HepG2 (cell line): ENCODE measurements at regions not wholly inside any gene's neighbourhood (a gene's known extent, or its start where the extent isn't known, plus 50 kb on each side); places are given as distances from the start of the nearest gene placed in this dataset.

Experiments
- ATAC-seq: fragments of 200-7000 bp; cut with Tn5 transposase; 3 replicates; pipeline ENCODE4 v1.9.1; 2020; ENCODE audit warnings: mild to moderate bottlenecking, moderate library complexity
- BruUV-seq: library from RNA; stranded (reverse); fragments of 400-500 nt; replicated peaks from 2 replicates; lab custom pipeline; 2021; lab: Mats Ljungman, UMichigan
- CTCF ChIA-PET: fragments of 300-600 bp; formaldehyde crosslinking; extraction: SDS; loops from one replicate; lab custom pipeline; 2021; ENCODE audit warnings: low total read pairs, inconsistent platforms, low intra/inter-chr PET ratio; lab: Yijun Ruan, JAX
- POLR2A ChIA-PET: fragments of 350-600 bp; sonication (Branson Sonifier 250); formaldehyde crosslinking; loops from one replicate; lab custom pipeline; 2020; ENCODE audit warnings: antibody characterized with exemption, inconsistent platforms; lab: Yijun Ruan, JAX
- DNase-seq: peaks from one replicate; pipeline ENCODE4 v3.0.0-alpha.2; 2015; ENCODE audit warnings: low spot score
- FAIRE-seq: peaks from 3 replicates; lab custom pipeline; 2011; peaks lifted over from hg19 to GRCh38; lab: Jason Lieb, UNC
- H2AFZ ChIP-seq: one replicate; pipeline ENCODE4 v1.6.1; 2011; ENCODE audit warnings: low read length, inconsistent platforms
- H3K27ac ChIP-seq: fragments of 300-600 bp; 3 replicates; pipeline ENCODE4 v1.8.0; 2011; ENCODE audit warnings: mixed run types, mild to moderate bottlenecking, mixed read lengths, low read length, inconsistent platforms; ENCODE audit not compliant: insufficient read depth; ENCODE audit errors: extremely low read length
- H3K27me3 ChIP-seq, 2 experiments: fragments of 200-600 bp in 1 of 2; 2 replicates in 1 of 2; 3 replicates in 1 of 2; pipeline versions ENCODE4 v1.6.0 to v1.8.0; 2011; ENCODE audit warnings: low read length in 2 of 2, mild to moderate bottlenecking in 2 of 2, moderate library complexity in 2 of 2, inconsistent platforms in 1 of 2; ENCODE audit not compliant: insufficient read depth in 2 of 2, control insufficient read depth in 1 of 2
- H3K36me3 ChIP-seq, 2 experiments: fragments of 200-600 bp in 1 of 2; replicated peaks in 1 of 2; 2 replicates in 1 of 2; 3 replicates in 1 of 2; pipeline versions ENCODE4 v1.5.1 to v1.8.0; 2011; ENCODE audit warnings: low read length in 2 of 2, inconsistent platforms in 1 of 2; ENCODE audit not compliant: insufficient read depth in 2 of 2, control insufficient read depth in 1 of 2
- H3K4me1 ChIP-seq: 2 replicates; pipeline ENCODE4 v1.5.1; 2012; ENCODE audit warnings: low read length, inconsistent platforms; ENCODE audit not compliant: insufficient read depth
- H3K4me2 ChIP-seq: 2 replicates; pipeline ENCODE4 v1.6.0; 2011; ENCODE audit warnings: low read depth, low read length, inconsistent platforms
- H3K4me3 ChIP-seq, 3 experiments: fragments of 200-600 bp in 1 of 3; sonication (generic), shearing (Covaris generic) in 1 of 3; replicated peaks in 1 of 3; 2 replicates each; pipeline ENCODE4 v1.5.1; 2011 to 2016; ENCODE audit warnings: low read length in 3 of 3, inconsistent platforms in 2 of 3, low read depth in 2 of 3, mild to moderate bottlenecking in 2 of 3, control low read depth in 1 of 3, mixed read lengths in 1 of 3; ENCODE audit not compliant: insufficient read depth in 1 of 3
- H3K79me2 ChIP-seq: one replicate; pipeline ENCODE4 v1.6.1; 2011; ENCODE audit warnings: low read length, inconsistent platforms; ENCODE audit not compliant: insufficient read depth
- H3K9ac ChIP-seq: 2 replicates; pipeline ENCODE4 v1.6.0; 2011; ENCODE audit warnings: mild to moderate bottlenecking, low read depth, low read length, inconsistent platforms; ENCODE audit not compliant: insufficient read depth
- H3K9me3 ChIP-seq: 2 replicates; pipeline ENCODE4 v1.5.1; 2012; ENCODE audit warnings: mild to moderate bottlenecking, low read length
- H4K20me1 ChIP-seq: 2 replicates; pipeline ENCODE4 v1.6.0; 2011; ENCODE audit warnings: inconsistent platforms, mild to moderate bottlenecking, low read length, moderate library complexity; ENCODE audit not compliant: insufficient read depth
- HNRNPUL1 ChIP-seq: fragments of 200-400 bp; formaldehyde crosslinking; IDR thresholded peaks from 2 replicates; pipeline ENCODE4 v1.6.1; 2017; ENCODE audit warnings: low read depth, mild to moderate bottlenecking, low read length, moderate library complexity
- MNT ChIP-seq: fragments of 450-650 bp; IDR thresholded peaks from 2 replicates; pipeline ENCODE4 v1.6.1; 2016
- NFYB ChIP-seq: sonication (generic); formaldehyde crosslinking; IDR thresholded peaks from 2 replicates; pipeline ENCODE4 v1.4.0; 2020; ENCODE audit warnings: missing genetic modification reagents
- NFYC ChIP-seq: IDR thresholded peaks from 2 replicates; pipeline ENCODE4 v1.6.1; 2016; ENCODE audit warnings: missing genetic modification reagents, missing compliant biosample characterization
- SMAD1 ChIP-seq: sonication (generic); formaldehyde crosslinking; IDR thresholded peaks from 2 replicates; pipeline ENCODE4 v1.4.0; 2020; ENCODE audit warnings: missing genetic modification reagents, low read depth, mild to moderate bottlenecking, borderline replicate concordance
- TERF1 ChIP-seq: sonication (generic); formaldehyde crosslinking; IDR thresholded peaks from 2 replicates; pipeline ENCODE4 v1.8.0; 2022; ENCODE audit warnings: mild to moderate bottlenecking, missing genetic modification reagents, moderate library complexity
- ZBTB7A ChIP-seq: sonication (generic); formaldehyde crosslinking; IDR thresholded peaks from 2 replicates; pipeline ENCODE4 v1.8.0; 2022; ENCODE audit warnings: mild to moderate bottlenecking, missing genetic modification reagents
- ZKSCAN8 ChIP-seq: IDR thresholded peaks from 2 replicates; pipeline ENCODE4 v1.6.1; 2016; ENCODE audit warnings: borderline replicate concordance, missing genetic modification reagents, missing compliant biosample characterization
- ZNF329 ChIP-seq: sonication (generic); formaldehyde crosslinking; IDR thresholded peaks from 2 replicates; pipeline ENCODE4 v1.9.0; 2021; ENCODE audit warnings: low read depth, mild to moderate bottlenecking, missing genetic modification reagents
- WGBS: methylation state at CpG from one replicate; pipeline ENCODE4 v1.1.6; 2017; ENCODE audit warnings: low lambda C conversion rate; 5-methylcytosine and 5-hydroxymethylcytosine counted together
- in situ Hi-C: cut with HindIII; loops from 2 replicates; pipeline ENCODE4 v1.10.0; 2017; ENCODE audit warnings: low pct_unique_long_range_greater_than_20kb; ENCODE audit not compliant: extremely low pct_ligation_motif_present
- intact Hi-C: fragments of 100-400 bp; cut with micrococcal nuclease; formaldehyde crosslinking; loops from one replicate; pipeline ENCODE4 v1.10.0; 2022; ENCODE audit not compliant: unreplicated experiment
- TF ChIP-seq, protein P1 (sequence below): IDR thresholded peaks from 2 replicates; pipeline ENCODE4 v1.4.0; 2020; ENCODE audit warnings: mild to moderate bottlenecking, missing genetic modification reagents

- no peak for DNase-seq
- Histone ChIP-seq H3K27me3 (peaks cover 1 to 44% of the 10 kb centered on the region in 2 experiments; a peak in 4 of 5 replicates), H3K27ac (no peak overlapping the region), H3K79me2 (no peaks in the 10 kb centered on the region), H3K4me2 (no peak overlapping the region), H3K4me1 (peaks cover 7% of the 10 kb centered on the region; the same call in 1 of the 2 replicates), H3K36me3 (no peaks in the 10 kb centered on the region), H3K9me3 (no peaks in the 10 kb centered on the region), H4K20me1 (no peaks in the 10 kb centered on the region), H2AFZ (no peak overlapping the region), H3K4me3 (no peak overlapping the region), H3K9ac (no peak overlapping the region)
- no peak; the same call in 2 of the 3 replicates for ATAC-seq
- peak; percentile 93 for TF ChIP-seq ZNF329 (CRISPR knock-in tag)
- peak; percentile 32; the same call in 1 of the 2 replicates for TF ChIP-seq NFYB (CRISPR knock-in tag)
- no peak for TF ChIP-seq SMAD1 (CRISPR knock-in tag)
- TF ChIP-seq NFYC = 0 out of 2 replicates have a peak, but pooled peaks have one; percentile 16
- no peak for FAIRE-seq
- POLR2A ChIA-PET = no interaction called here
- CTCF ChIA-PET = no interaction called here
- no TSS peak for BruUV-seq
- in situ Hi-C loops (no loop called here), intact Hi-C loops (no loop called here)
- WGBS = 17% methylated on average over 3 of the region's 3 CpGs
These were observed 68.2 kb upstream of the EYA2 start for GRCh38 chr20:46826343-46826984.

DNA sequence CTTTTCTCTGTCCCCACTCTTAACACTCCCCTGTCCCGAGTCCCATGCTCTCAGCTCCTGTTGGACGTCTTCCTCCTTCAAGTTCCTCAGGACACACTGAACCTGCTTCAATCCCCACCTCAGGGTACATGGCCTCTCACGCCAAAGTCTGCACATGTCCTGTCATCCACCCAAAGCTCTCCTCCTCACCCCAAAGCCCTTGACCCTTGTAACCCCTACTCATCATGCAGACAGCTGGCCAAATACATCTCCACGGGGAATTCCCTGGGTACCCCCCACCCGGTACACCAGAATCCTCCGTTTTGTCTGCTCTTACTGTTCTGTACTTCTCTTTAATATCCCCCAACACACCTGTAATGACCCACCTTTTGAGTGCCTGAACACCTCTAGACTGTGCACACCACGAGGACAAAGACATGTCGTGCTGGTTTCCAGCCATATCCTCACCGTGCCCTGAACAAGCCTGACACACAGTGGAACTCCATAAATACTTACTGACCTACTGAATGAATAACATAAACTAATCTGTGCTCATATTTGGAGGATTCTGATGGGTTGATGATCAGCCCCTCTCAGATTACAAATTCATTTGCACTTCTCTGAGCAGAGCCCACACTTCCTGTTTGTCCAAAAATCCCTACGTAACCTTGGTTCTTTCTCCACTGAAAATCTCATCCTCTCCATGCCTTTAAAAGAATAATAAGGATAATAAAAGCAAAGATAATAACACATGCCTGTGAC is 66.8 kb upstream of the EYA2 start:
- H2AFZ ChIP-seq = no peak overlapping the region
- FAIRE-seq (no peak), ATAC-seq (no peak), DNase-seq (no peak)
- no peak overlapping the region for H3K27ac ChIP-seq
- no TSS peak for BruUV-seq
- no peaks in the 10 kb centered on the region for H4K20me1 ChIP-seq
- no peaks in the 10 kb centered on the region for H3K36me3 ChIP-seq
- ChIA-PET POLR2A (no interaction called here), CTCF (no interaction called here)
- H3K27me3 ChIP-seq = peaks cover 1 to 49% of the 10 kb centered on the region in 2 experiments
- WGBS = 15% methylated on average over 10 of the region's 10 CpGs
- in situ Hi-C loops = no loop called here
- intact Hi-C loops = no loop called here
- H3K9me3 ChIP-seq = no peaks in the 10 kb centered on the region
- no peak overlapping the region for H3K4me2 ChIP-seq
- no peaks in the 10 kb centered on the region for H3K79me2 ChIP-seq
- H3K4me1 ChIP-seq = peaks cover 7% of the 10 kb centered on the region; the same call in 1 of the 2 replicates
- H3K9ac ChIP-seq = no peak overlapping the region
- H3K4me3 ChIP-seq = no peak overlapping the region
- TF ChIP-seq HNRNPUL1 = no peak
- no peak for TF ChIP-seq TERF1 (CRISPR knock-in tag)
- no peak for TF ChIP-seq ZBTB7A (CRISPR knock-in tag)
- no peak for TF ChIP-seq MNT
- TF ChIP-seq, protein P1, sequence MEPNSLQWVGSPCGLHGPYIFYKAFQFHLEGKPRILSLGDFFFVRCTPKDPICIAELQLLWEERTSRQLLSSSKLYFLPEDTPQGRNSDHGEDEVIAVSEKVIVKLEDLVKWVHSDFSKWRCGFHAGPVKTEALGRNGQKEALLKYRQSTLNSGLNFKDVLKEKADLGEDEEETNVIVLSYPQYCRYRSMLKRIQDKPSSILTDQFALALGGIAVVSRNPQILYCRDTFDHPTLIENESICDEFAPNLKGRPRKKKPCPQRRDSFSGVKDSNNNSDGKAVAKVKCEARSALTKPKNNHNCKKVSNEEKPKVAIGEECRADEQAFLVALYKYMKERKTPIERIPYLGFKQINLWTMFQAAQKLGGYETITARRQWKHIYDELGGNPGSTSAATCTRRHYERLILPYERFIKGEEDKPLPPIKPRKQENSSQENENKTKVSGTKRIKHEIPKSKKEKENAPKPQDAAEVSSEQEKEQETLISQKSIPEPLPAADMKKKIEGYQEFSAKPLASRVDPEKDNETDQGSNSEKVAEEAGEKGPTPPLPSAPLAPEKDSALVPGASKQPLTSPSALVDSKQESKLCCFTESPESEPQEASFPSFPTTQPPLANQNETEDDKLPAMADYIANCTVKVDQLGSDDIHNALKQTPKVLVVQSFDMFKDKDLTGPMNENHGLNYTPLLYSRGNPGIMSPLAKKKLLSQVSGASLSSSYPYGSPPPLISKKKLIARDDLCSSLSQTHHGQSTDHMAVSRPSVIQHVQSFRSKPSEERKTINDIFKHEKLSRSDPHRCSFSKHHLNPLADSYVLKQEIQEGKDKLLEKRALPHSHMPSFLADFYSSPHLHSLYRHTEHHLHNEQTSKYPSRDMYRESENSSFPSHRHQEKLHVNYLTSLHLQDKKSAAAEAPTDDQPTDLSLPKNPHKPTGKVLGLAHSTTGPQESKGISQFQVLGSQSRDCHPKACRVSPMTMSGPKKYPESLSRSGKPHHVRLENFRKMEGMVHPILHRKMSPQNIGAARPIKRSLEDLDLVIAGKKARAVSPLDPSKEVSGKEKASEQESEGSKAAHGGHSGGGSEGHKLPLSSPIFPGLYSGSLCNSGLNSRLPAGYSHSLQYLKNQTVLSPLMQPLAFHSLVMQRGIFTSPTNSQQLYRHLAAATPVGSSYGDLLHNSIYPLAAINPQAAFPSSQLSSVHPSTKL (CRISPR knock-in tag) = no peak
- no peak for TF ChIP-seq ZKSCAN8 (CRISPR knock-in tag)
